ENCODE measurements at regions not wholly inside any gene's neighbourhood (a gene's known extent, or its start where the extent isn't known, plus 50 kb on each side); places are given as distances from the start of the nearest gene placed in this dataset.

GRCh38 chr16:9687737-9688319 lies 494.4 kb downstream of the GRIN2A start:
- no peak overlapping the region for H3K27ac ChIP-seq (ENCODE audit: low read length)
- H3K9me3 ChIP-seq (replicated peaks; ENCODE audit: insufficient read depth, low read length): no peaks in the 10 kb centered on the region
- H3K27me3 ChIP-seq (replicated peaks; ENCODE audit: insufficient read depth, low read length): no peaks in the 10 kb centered on the region
- TF ChIP-seq EZH2 (optimal IDR thresholded peaks at IDR 0.05; ENCODE audit: low read depth, low read length): no peak
- no peak for TF ChIP-seq EZH2phosphoT487 (IDR thresholded peaks at IDR 0.05; ENCODE audit: low read length)
- TF ChIP-seq CTCF (IDR thresholded peaks at IDR 0.05; ENCODE audit: low read length): no peak
- no peak overlapping the region for H3K9ac ChIP-seq (ENCODE audit: low read length)
- no peak overlapping the region for H3K4me2 ChIP-seq (ENCODE audit: low read depth, low read length)
- H3K36me3 ChIP-seq (replicated peaks; ENCODE audit: insufficient read depth, low read length): no peaks in the 10 kb centered on the region
- no peak overlapping the region for H3K4me3 ChIP-seq (ENCODE audit: low read length)
- H2AFZ ChIP-seq (ENCODE audit: low read length): no peak overlapping the region
- H3K79me2 ChIP-seq (ENCODE audit: low read length): no peaks in the 10 kb centered on the region
- no peaks in the 10 kb centered on the region for H3F3A ChIP-seq (ENCODE audit: insufficient read depth, low read length)
- H4K20me1 ChIP-seq (ENCODE audit: insufficient read depth, low read length): no peaks in the 10 kb centered on the region
- H3K9me2 ChIP-seq (replicated peaks; ENCODE audit: insufficient read depth, low read length): no peaks in the 10 kb centered on the region
- no peak for DNase-seq
- no peaks in the 10 kb centered on the region for H3K4me1 ChIP-seq (ENCODE audit: low read length)

DNA sequence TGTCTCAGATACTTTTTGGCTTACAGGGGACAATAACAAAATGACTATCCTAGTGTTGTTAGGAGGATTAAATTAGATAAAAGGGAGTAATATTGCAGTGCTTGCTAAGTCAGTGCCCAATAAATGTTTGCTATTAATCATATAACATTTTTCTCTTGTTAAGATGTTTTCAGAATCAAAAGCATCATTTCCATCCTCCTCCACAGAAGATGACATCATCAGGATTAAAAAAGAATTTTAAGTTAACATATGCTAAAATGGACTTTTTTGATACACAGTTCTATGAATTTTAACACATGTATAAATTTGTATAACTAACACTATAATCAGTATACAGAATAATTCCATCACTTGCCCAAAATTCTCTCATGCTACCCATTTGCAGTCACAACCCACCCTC lies 492.6 kb downstream of the GRIN2A start:
- no peak for TF ChIP-seq CTCF (IDR thresholded peaks at IDR 0.05; ENCODE audit: low read length)
- TF ChIP-seq EZH2phosphoT487 (IDR thresholded peaks at IDR 0.05; ENCODE audit: low read length): no peak
- no peak for TF ChIP-seq EZH2 (optimal IDR thresholded peaks at IDR 0.05; ENCODE audit: low read depth, low read length)
- Histone ChIP-seq H3K27me3 (replicated peaks; ENCODE audit: insufficient read depth, low read length) (no peaks in the 10 kb centered on the region), H3K9me3 (replicated peaks; ENCODE audit: insufficient read depth, low read length) (no peaks in the 10 kb centered on the region), H3K4me2 (ENCODE audit: low read depth, low read length) (no peak overlapping the region), H4K20me1 (ENCODE audit: insufficient read depth, low read length) (no peaks in the 10 kb centered on the region), H3K4me1 (ENCODE audit: low read length) (no peaks in the 10 kb centered on the region), H2AFZ (ENCODE audit: low read length) (no peak overlapping the region), H3K36me3 (replicated peaks; ENCODE audit: insufficient read depth, low read length) (no peaks in the 10 kb centered on the region), H3K27ac (ENCODE audit: low read length) (no peak overlapping the region), H3K79me2 (ENCODE audit: low read length) (no peaks in the 10 kb centered on the region), H3F3A (ENCODE audit: insufficient read depth, low read length) (no peaks in the 10 kb centered on the region), H3K4me3 (ENCODE audit: low read length) (no peak overlapping the region), H3K9me2 (replicated peaks; ENCODE audit: insufficient read depth, low read length) (no peaks in the 10 kb centered on the region), H3K9ac (ENCODE audit: low read length) (no peak overlapping the region)
- DNase-seq: no peak

GRCh38 chr16:9695152-9695551 lies 487.1 kb downstream of the GRIN2A start:
- no peak overlapping the region for H3K27ac ChIP-seq (ENCODE audit: low read length)
- no peak for DNase-seq
- no peaks in the 10 kb centered on the region for H3K9me3 ChIP-seq (replicated peaks; ENCODE audit: insufficient read depth, low read length)
- H3K9me2 ChIP-seq (replicated peaks; ENCODE audit: insufficient read depth, low read length): no peaks in the 10 kb centered on the region
- H3K27me3 ChIP-seq (replicated peaks; ENCODE audit: insufficient read depth, low read length): no peaks in the 10 kb centered on the region
- no peaks in the 10 kb centered on the region for H3K79me2 ChIP-seq (ENCODE audit: low read length)
- no peak overlapping the region for H3K4me2 ChIP-seq (ENCODE audit: low read depth, low read length)
- no peaks in the 10 kb centered on the region for H3F3A ChIP-seq (ENCODE audit: insufficient read depth, low read length)
- H3K4me1 ChIP-seq (ENCODE audit: low read length): no peaks in the 10 kb centered on the region
- H3K4me3 ChIP-seq (ENCODE audit: low read length): no peak overlapping the region
- no peaks in the 10 kb centered on the region for H3K36me3 ChIP-seq (replicated peaks; ENCODE audit: insufficient read depth, low read length)
- no peak for TF ChIP-seq EZH2phosphoT487 (IDR thresholded peaks at IDR 0.05; ENCODE audit: low read length)
- TF ChIP-seq CTCF (IDR thresholded peaks at IDR 0.05; ENCODE audit: low read length): no peak
- no peak for TF ChIP-seq EZH2 (optimal IDR thresholded peaks at IDR 0.05; ENCODE audit: low read depth, low read length)
- no peak overlapping the region for H3K9ac ChIP-seq (ENCODE audit: low read length)
- no peak overlapping the region for H2AFZ ChIP-seq (ENCODE audit: low read length)
- no peaks in the 10 kb centered on the region for H4K20me1 ChIP-seq (ENCODE audit: insufficient read depth, low read length)
